H1 (cell line): ENCODE measurements at regions not wholly inside any gene's neighbourhood (a gene's known extent, or its start where the extent isn't known, plus 50 kb on each side); places are given as distances from the start of the nearest gene placed in this dataset.

ENCODE experiments used
- ATF2 ChIP-seq: IDR thresholded peaks from 2 replicates; pipeline ENCODE4 v1.6.1; 2012; ENCODE audit warnings: low read length, inconsistent platforms
- ATF3 ChIP-seq: IDR thresholded peaks from 2 replicates; pipeline ENCODE4 v1.6.1; 2011; ENCODE audit warnings: low read depth, mild to moderate bottlenecking, low read length; ENCODE audit not compliant: insufficient read depth
- CREB1 ChIP-seq: IDR thresholded peaks from 2 replicates; pipeline ENCODE4 v1.6.1; 2012; ENCODE audit warnings: inconsistent platforms
- CTCF ChIP-seq, 3 experiments: IDR thresholded peaks; 1 replicate in 2 of 3; 2 replicates in 1 of 3; pipeline versions ENCODE4 v1.5.1 to v1.6.1; 2011; ENCODE audit warnings: low read length in 3 of 3, mild to moderate bottlenecking in 3 of 3, inconsistent platforms in 2 of 3, low read depth in 1 of 3, moderate library complexity in 1 of 3; ENCODE audit not compliant: insufficient read depth in 1 of 3; ENCODE audit errors: control extremely low read depth in 1 of 3
- KDM5A ChIP-seq: fragments of 200-600 bp; IDR thresholded peaks from 2 replicates; pipeline ENCODE4 v1.7.1; 2012; ENCODE audit warnings: mild to moderate bottlenecking, low read length, inconsistent platforms, mixed read lengths
- NRF1 ChIP-seq: IDR thresholded peaks from 2 replicates; pipeline ENCODE4 v1.6.1; 2011; ENCODE audit warnings: mild to moderate bottlenecking, low read depth, low read length, improper control_type of control experiment
- POLR2A ChIP-seq, 2 experiments: IDR thresholded peaks; 1 replicate in 1 of 2; 2 replicates in 1 of 2; pipeline ENCODE4 v1.6.1; 2011; ENCODE audit warnings: low read depth in 2 of 2, low read length in 2 of 2, mild to moderate bottlenecking in 2 of 2; ENCODE audit errors: control extremely low read depth in 1 of 2
- POLR2AphosphoS5 ChIP-seq: IDR thresholded peaks from 2 replicates; pipeline ENCODE4 v1.6.1; 2011; ENCODE audit warnings: low read depth, low read length
- RXRA ChIP-seq: IDR thresholded peaks from 2 replicates; pipeline ENCODE4 v1.6.1; 2011; ENCODE audit warnings: low read depth, mild to moderate bottlenecking, low read length, moderate library complexity; ENCODE audit not compliant: insufficient read depth
- SUZ12 ChIP-seq: fragments of 200-600 bp; sonication (generic); IDR thresholded peaks from 2 replicates; pipeline ENCODE4 v1.6.1; 2012; ENCODE audit warnings: mild to moderate bottlenecking, inconsistent platforms, low read length, moderate library complexity, mixed read lengths
- ZNF274 ChIP-seq: IDR thresholded peaks from 2 replicates; pipeline ENCODE4 v1.7.0; 2012; ENCODE audit warnings: low read length, borderline replicate concordance; ENCODE audit errors: extremely low read depth

DNA sequence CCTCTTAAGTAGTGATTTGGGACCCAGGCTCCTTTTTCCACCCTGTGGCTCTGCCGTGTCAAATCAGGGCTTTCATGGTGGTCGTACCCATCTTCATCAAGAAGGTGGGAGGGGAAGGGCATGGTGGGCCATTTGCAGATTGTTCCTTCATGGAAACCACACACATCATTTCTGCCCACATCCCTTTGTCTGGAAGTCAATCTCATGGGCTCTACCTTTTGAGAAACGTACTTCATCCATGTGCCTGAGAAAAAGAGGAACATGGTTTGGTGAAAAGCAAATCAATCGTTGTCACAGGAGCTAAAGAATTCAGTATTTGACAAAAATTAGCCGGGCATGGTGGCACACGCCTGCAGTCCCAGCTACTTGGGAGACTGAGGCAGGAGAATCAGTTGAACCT is 233.4 kb downstream of the FOXO1 start:
- TF ChIP-seq NRF1 (no peak), RXRA (no peak), ATF2 (no peak), CTCF (IDR thresholded peaks at IDR 0.05; ENCODE audit: control extremely low read depth in 1 of 3, insufficient read depth in 1 of 3, low read depth in 1 of 3, low read length in 3 of 3) (no peak), POLR2A (IDR thresholded peaks at IDR 0.05; ENCODE audit: control extremely low read depth in 1 of 2, low read depth in 2 of 2, low read length in 2 of 2) (no peak), SUZ12 (no peak), ATF3 (no peak), ZNF274 (no peak), CREB1 (no peak), KDM5A (no peak), POLR2AphosphoS5 (no peak)
